Esophagus muscularis mucosa (tissue), 3 donors: ENCODE measurements at regions not wholly inside any gene's neighbourhood (a gene's known extent, or its start where the extent isn't known, plus 50 kb on each side); places are given as distances from the start of the nearest gene placed in this dataset.
"Not testable (repeated sequence)": the region's sequence is repeated elsewhere in the genome, so short reads cannot be mapped to it uniquely, and the experiment has no call there.

Experiments
- POLR2A ChIP-seq: fragments of 450-650 bp; IDR thresholded peaks from one replicate; pipeline ENCODE4 v1.6.1; 2017; ENCODE audit warnings: antibody characterized with exemption, moderate library complexity, mild to moderate bottlenecking, low read depth
- POLR2AphosphoS5 ChIP-seq, 2 donors: sonication (generic); formaldehyde crosslinking; IDR thresholded peaks; one replicate each; pipeline ENCODE4 v1.6.1; 2017; ENCODE audit warnings: antibody characterized with exemption in 2 of 2
- TF ChIP-seq, protein P1 (sequence below), 3 experiments: fragments of 200-600 bp in 2 of 3; fragments of 450-650 bp in 1 of 3; sonication (generic) in 2 of 3; IDR thresholded peaks; one replicate each; pipeline ENCODE4 v1.5.1; 2017 to 2019; ENCODE audit warnings: antibody characterized with exemption in 3 of 3, mild to moderate bottlenecking in 2 of 3, moderate library complexity in 1 of 3

DNA sequence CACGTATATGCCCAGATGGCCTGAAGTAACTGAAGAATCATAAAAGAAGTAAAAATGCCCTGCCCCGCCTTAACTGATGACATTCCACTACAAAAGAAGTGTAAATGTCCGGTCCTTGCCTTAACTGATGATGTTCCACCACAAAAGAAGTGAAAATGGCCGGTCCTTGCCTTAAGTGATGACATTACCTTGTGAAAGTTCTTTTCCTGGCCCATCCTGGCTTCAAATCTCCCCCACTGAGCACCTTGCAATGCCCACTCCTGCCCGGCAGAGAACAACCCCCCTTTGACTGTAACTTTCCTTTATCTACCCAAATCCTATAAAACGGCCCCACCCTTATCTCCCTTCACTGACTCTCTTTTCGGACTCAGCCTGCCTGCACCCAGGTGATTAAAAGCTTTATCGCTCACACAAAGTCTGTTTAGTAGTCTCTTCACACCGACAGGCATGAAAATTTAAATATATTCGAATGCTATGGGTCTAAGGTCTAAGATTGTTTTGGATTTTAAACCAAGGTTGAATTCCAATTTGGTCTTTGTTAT lies 329.3 kb upstream of the POT1 start:
- not testable (repeated sequence) for TF ChIP-seq POLR2AphosphoS5 (IDR thresholded peaks at IDR 0.05); POLR2A
- TF ChIP-seq, protein P1, sequence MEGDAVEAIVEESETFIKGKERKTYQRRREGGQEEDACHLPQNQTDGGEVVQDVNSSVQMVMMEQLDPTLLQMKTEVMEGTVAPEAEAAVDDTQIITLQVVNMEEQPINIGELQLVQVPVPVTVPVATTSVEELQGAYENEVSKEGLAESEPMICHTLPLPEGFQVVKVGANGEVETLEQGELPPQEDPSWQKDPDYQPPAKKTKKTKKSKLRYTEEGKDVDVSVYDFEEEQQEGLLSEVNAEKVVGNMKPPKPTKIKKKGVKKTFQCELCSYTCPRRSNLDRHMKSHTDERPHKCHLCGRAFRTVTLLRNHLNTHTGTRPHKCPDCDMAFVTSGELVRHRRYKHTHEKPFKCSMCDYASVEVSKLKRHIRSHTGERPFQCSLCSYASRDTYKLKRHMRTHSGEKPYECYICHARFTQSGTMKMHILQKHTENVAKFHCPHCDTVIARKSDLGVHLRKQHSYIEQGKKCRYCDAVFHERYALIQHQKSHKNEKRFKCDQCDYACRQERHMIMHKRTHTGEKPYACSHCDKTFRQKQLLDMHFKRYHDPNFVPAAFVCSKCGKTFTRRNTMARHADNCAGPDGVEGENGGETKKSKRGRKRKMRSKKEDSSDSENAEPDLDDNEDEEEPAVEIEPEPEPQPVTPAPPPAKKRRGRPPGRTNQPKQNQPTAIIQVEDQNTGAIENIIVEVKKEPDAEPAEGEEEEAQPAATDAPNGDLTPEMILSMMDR (IDR thresholded peaks at IDR 0.05) = not testable (repeated sequence)
